Thoracic aorta (tissue), 2 donors: ENCODE measurements at regions not wholly inside any gene's neighbourhood (a gene's known extent, or its start where the extent isn't known, plus 50 kb on each side); places are given as distances from the start of the nearest gene placed in this dataset.

ENCODE experiments used
- ATAC-seq: fragments of 150-250 bp; one replicate; pipeline ENCODE4 v1.8.0; 2017; ENCODE audit warnings: low read depth; ENCODE audit not compliant: insufficient number of reproducible peaks, low FRiP score
- DNase-seq: peaks from one replicate; pipeline ENCODE4 v3.0.0-alpha.2; 2020; ENCODE audit warnings: low spot score
- H3K27ac ChIP-seq, 2 donors: fragments of 200-600 bp; sonication (generic); 1 replicate in 1 of 2; 2 replicates in 1 of 2; pipeline ENCODE4 v1.5.1; 2016; ENCODE audit warnings: mild to moderate bottlenecking in 2 of 2, moderate library complexity in 2 of 2
- H3K27me3 ChIP-seq: fragments of 200-600 bp; sonication (generic); replicated peaks from 2 replicates; pipeline ENCODE4 v1.6.0; 2016; ENCODE audit warnings: mild to moderate bottlenecking; ENCODE audit not compliant: insufficient read depth
- H3K36me3 ChIP-seq: fragments of 200-600 bp; sonication (generic); one replicate; pipeline ENCODE4 v1.5.1; 2016
- H3K4me1 ChIP-seq, 2 donors: fragments of 200-600 bp; sonication (generic); 1 replicate in 1 of 2; 2 replicates in 1 of 2; pipeline versions ENCODE4 v1.5.1 to v1.6.0; 2016; ENCODE audit warnings: low read depth in 2 of 2, mild to moderate bottlenecking in 1 of 2; ENCODE audit not compliant: control insufficient read depth in 1 of 2
- H3K4me3 ChIP-seq: fragments of 200-600 bp; sonication (generic); 2 replicates; pipeline ENCODE4 v1.5.1; 2016; ENCODE audit warnings: mild to moderate bottlenecking
- H3K9me3 ChIP-seq: fragments of 200-600 bp; sonication (generic); 2 replicates; pipeline ENCODE4 v1.5.1; 2016
- CTCF ChIP-seq: fragments of 200-600 bp; sonication (generic); IDR thresholded peaks from one replicate; pipeline ENCODE4 v1.5.1; 2019; ENCODE audit warnings: antibody characterized with exemption

DNA sequence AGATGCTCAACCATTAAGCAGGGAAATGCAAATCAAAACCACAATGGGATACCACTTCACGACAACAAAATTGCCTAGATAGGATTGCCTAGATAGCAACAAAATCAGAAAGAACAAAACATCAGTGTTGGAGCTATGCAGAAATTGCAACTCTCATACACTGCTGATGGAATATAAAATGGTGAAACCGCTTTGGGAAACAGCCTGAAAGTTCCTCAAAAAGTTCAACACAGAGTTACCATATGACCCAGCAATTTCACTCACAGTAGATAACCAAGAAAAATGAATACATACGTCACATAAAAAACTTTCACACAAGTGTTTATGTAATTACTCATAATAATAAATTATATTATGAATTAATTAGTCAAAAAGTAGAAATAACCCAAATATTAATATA lies 78.3 kb downstream of the MAFB start:
- TF ChIP-seq CTCF = no peak
- H3K9me3 ChIP-seq = no peaks in the 10 kb centered on the region
- H3K4me1 ChIP-seq = no peaks in the 10 kb centered on the region
- no peak overlapping the region for H3K4me3 ChIP-seq
- no peaks in the 10 kb centered on the region for H3K36me3 ChIP-seq
- ATAC-seq (no peak), DNase-seq (no peak)
- H3K27me3 ChIP-seq = no peaks in the 10 kb centered on the region
- no peak overlapping the region for H3K27ac ChIP-seq

DNA sequence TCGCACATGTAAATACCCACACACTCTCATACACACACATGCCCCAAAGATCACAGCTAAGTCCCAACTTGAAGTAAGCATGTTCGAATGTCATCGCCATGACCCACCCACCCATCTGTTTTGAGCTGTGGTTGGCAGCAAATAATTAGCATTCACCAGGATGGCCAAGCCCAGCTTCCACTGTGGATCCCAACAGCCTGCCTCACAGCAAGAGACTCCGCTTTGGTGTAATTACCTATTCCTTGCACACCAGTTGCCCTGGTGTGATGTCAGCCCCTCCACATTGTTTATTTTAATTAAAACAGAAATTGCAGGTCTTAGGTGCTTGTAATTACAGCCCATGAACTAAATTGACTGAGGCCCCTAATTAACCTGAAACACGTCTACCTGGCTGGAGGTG lies 81.1 kb downstream of the MAFB start:
- Histone ChIP-seq H3K4me3 (no peak overlapping the region), H3K27me3 (no peaks in the 10 kb centered on the region), H3K4me1 (no peaks in the 10 kb centered on the region), H3K36me3 (no peaks in the 10 kb centered on the region), H3K9me3 (no peaks in the 10 kb centered on the region), H3K27ac (no peak overlapping the region)
- TF ChIP-seq CTCF = no peak
- no peak for DNase-seq
- no peak for ATAC-seq

- H3K9me3 ChIP-seq = no peaks in the 10 kb centered on the region
- no peak for DNase-seq
- H3K27me3 ChIP-seq = no peaks in the 10 kb centered on the region
- H3K27ac ChIP-seq = no peak overlapping the region
- no peak overlapping the region for H3K4me3 ChIP-seq
- H3K36me3 ChIP-seq = no peaks in the 10 kb centered on the region
- H3K4me1 ChIP-seq = no peaks in the 10 kb centered on the region
- ATAC-seq = no peak
- TF ChIP-seq CTCF = no peak
Measured at GRCh38 chr20:40606660-40607059, 82.4 kb downstream of the MAFB start.

- Histone ChIP-seq H3K27ac (no peak overlapping the region), H3K9me3 (no peaks in the 10 kb centered on the region), H3K27me3 (no peaks in the 10 kb centered on the region), H3K4me1 (no peaks in the 10 kb centered on the region), H3K4me3 (no peak overlapping the region), H3K36me3 (no peaks in the 10 kb centered on the region)
- no peak for DNase-seq
- no peak for ATAC-seq
- no peak for TF ChIP-seq CTCF
Measured at GRCh38 chr20:40606237-40606636, 82.8 kb downstream of the MAFB start.

DNA sequence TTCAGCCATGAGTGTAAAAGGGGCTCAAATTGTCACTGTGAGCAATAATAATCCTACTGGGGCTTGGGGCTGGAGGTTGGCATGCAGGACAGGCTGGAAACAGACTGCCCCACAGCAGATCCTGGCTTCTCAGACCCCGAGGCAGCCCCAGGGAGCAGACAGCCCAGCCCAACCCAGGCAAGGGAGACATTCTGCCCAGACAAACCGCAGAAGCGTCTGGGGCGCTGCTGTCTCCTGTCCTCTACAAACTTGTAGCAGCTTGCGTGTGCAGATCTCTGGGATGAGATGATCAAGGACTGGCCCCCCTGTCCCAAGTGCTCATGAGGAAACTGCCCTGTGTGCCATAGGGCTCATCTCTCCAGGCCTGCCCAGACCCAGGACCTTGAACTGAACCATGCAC lies 84.6 kb downstream of the MAFB start:
- H3K4me1 ChIP-seq = no peaks in the 10 kb centered on the region
- H3K4me3 ChIP-seq = no peak overlapping the region
- no peak for TF ChIP-seq CTCF
- H3K36me3 ChIP-seq = no peaks in the 10 kb centered on the region
- no peaks in the 10 kb centered on the region for H3K27me3 ChIP-seq
- no peak overlapping the region for H3K27ac ChIP-seq
- no peaks in the 10 kb centered on the region for H3K9me3 ChIP-seq
- DNase-seq (no peak), ATAC-seq (no peak)
